ENCODE measurements at regions not wholly inside any gene's neighbourhood (a gene's known extent, or its start where the extent isn't known, plus 50 kb on each side); places are given as distances from the start of the nearest gene placed in this dataset.

GRCh38 chr1:4963251-4963650, 308.8 kb downstream of the AJAP1 start:
- Histone ChIP-seq H3K36me3 (ENCODE audit: control insufficient read depth, insufficient read depth, low read length) (no peaks in the 10 kb centered on the region), H3K9me3 (ENCODE audit: control insufficient read depth, low read length) (no peaks in the 10 kb centered on the region), H3K4me3 (ENCODE audit: low read depth, low read length) (no peak overlapping the region), H3K27ac (no peak overlapping the region), H2AFZ (no peak overlapping the region), H3K9ac (no peak overlapping the region), H3K4me2 (ENCODE audit: low read length) (no peak overlapping the region), H3K27me3 (ENCODE audit: control insufficient read depth, insufficient read depth, low read length) (no peaks in the 10 kb centered on the region), H3K79me2 (no peaks in the 10 kb centered on the region), H3K4me1 (no peaks in the 10 kb centered on the region)
- TF ChIP-seq CTCF (IDR thresholded peaks at IDR 0.05) = no peak

- no peaks in the 10 kb centered on the region for H3K4me1 ChIP-seq
- H3K9ac ChIP-seq = no peak overlapping the region
- no peaks in the 10 kb centered on the region for H3K79me2 ChIP-seq
- no peak overlapping the region for H3K4me2 ChIP-seq (ENCODE audit: low read length)
- no peak overlapping the region for H2AFZ ChIP-seq
- no peaks in the 10 kb centered on the region for H3K9me3 ChIP-seq (ENCODE audit: control insufficient read depth, low read length)
- no peak for TF ChIP-seq CTCF (IDR thresholded peaks at IDR 0.05)
- no peaks in the 10 kb centered on the region for H3K27me3 ChIP-seq (ENCODE audit: control insufficient read depth, insufficient read depth, low read length)
- no peaks in the 10 kb centered on the region for H3K36me3 ChIP-seq (ENCODE audit: control insufficient read depth, insufficient read depth, low read length)
- no peak overlapping the region for H3K27ac ChIP-seq
- H3K4me3 ChIP-seq (ENCODE audit: low read depth, low read length) = no peak overlapping the region
Measured at GRCh38 chr1:4962836-4963235, 308.4 kb downstream of the AJAP1 start.

GRCh38 chr1:4961935-4962645, 307.7 kb downstream of the AJAP1 start:
- Histone ChIP-seq H3K27me3 (ENCODE audit: control insufficient read depth, insufficient read depth, low read length) (no peaks in the 10 kb centered on the region), H3K79me2 (no peaks in the 10 kb centered on the region), H3K27ac (no peak overlapping the region), H3K9me3 (ENCODE audit: control insufficient read depth, low read length) (no peaks in the 10 kb centered on the region), H3K4me2 (ENCODE audit: low read length) (no peak overlapping the region), H3K4me1 (no peaks in the 10 kb centered on the region), H3K4me3 (ENCODE audit: low read depth, low read length) (no peak overlapping the region), H3K9ac (no peak overlapping the region), H3K36me3 (ENCODE audit: control insufficient read depth, insufficient read depth, low read length) (no peaks in the 10 kb centered on the region), H2AFZ (no peak overlapping the region)
- no peak for TF ChIP-seq CTCF (IDR thresholded peaks at IDR 0.05)

GRCh38 chr1:4960782-4961475, 306.5 kb downstream of the AJAP1 start:
- Histone ChIP-seq H3K4me2 (ENCODE audit: low read length) (no peak overlapping the region), H3K9me3 (ENCODE audit: control insufficient read depth, low read length) (no peaks in the 10 kb centered on the region), H3K4me1 (no peaks in the 10 kb centered on the region), H3K4me3 (ENCODE audit: low read depth, low read length) (no peak overlapping the region), H2AFZ (no peak overlapping the region), H3K9ac (no peak overlapping the region), H3K27ac (no peak overlapping the region), H3K79me2 (no peaks in the 10 kb centered on the region), H3K27me3 (ENCODE audit: control insufficient read depth, insufficient read depth, low read length) (no peaks in the 10 kb centered on the region), H3K36me3 (ENCODE audit: control insufficient read depth, insufficient read depth, low read length) (no peaks in the 10 kb centered on the region)
- no peak for TF ChIP-seq CTCF (IDR thresholded peaks at IDR 0.05)
